DND-41 (cell line): ENCODE measurements at regions not wholly inside any gene's neighbourhood (a gene's known extent, or its start where the extent isn't known, plus 50 kb on each side); places are given as distances from the start of the nearest gene placed in this dataset.

Source experiments
- ATAC-seq: fragments of 200-7000 bp; cut with Tn5 transposase; 3 replicates; pipeline ENCODE4 v1.9.1; 2021; ENCODE audit warnings: low read depth; ENCODE audit not compliant: insufficient read depth
- DNase-seq: peaks from one replicate; pipeline ENCODE4 v3.0.0-alpha.2; 2020
- H2AFZ ChIP-seq: 2 replicates; pipeline ENCODE4 v1.6.0; 2012; ENCODE audit warnings: low read depth, low read length
- H3K27ac ChIP-seq: 2 replicates; pipeline ENCODE4 v1.5.1; 2012; ENCODE audit warnings: low read length, inconsistent platforms
- H3K27me3 ChIP-seq: fragments of 200-600 bp; sonication (generic); 2 replicates; pipeline ENCODE4 v1.6.0; 2012; ENCODE audit warnings: low read length, mild to moderate bottlenecking, inconsistent platforms; ENCODE audit not compliant: insufficient read depth, poor library complexity
- H3K36me3 ChIP-seq: 2 replicates; pipeline ENCODE4 v1.5.1; 2012; ENCODE audit warnings: low read length, inconsistent platforms; ENCODE audit not compliant: insufficient read depth
- H3K4me1 ChIP-seq: 2 replicates; pipeline ENCODE4 v1.5.1; 2012; ENCODE audit warnings: mild to moderate bottlenecking, low read length; ENCODE audit not compliant: insufficient read depth
- H3K4me2 ChIP-seq: 2 replicates; pipeline ENCODE4 v1.6.0; 2012; ENCODE audit warnings: mild to moderate bottlenecking, moderate library complexity, low read length, inconsistent platforms; ENCODE audit not compliant: insufficient read depth
- H3K4me3 ChIP-seq, 2 experiments: fragments of 200-600 bp in 1 of 2; shearing (Covaris generic) in 1 of 2; 2 replicates each; pipeline ENCODE4 v1.5.1; 2012 to 2016; ENCODE audit warnings: inconsistent platforms in 2 of 2, low read length in 2 of 2, mild to moderate bottlenecking in 2 of 2, low read depth in 1 of 2, moderate library complexity in 1 of 2
- H3K79me2 ChIP-seq: 2 replicates; pipeline ENCODE4 v1.6.0; 2012; ENCODE audit warnings: low read length, inconsistent platforms; ENCODE audit not compliant: insufficient read depth
- H3K9ac ChIP-seq: 2 replicates; pipeline ENCODE4 v1.6.0; 2012; ENCODE audit warnings: low read depth, mild to moderate bottlenecking, inconsistent platforms, low read length, moderate library complexity
- H3K9me3 ChIP-seq: 2 replicates; pipeline ENCODE4 v1.5.1; 2012; ENCODE audit warnings: low read length, moderate library complexity, mild to moderate bottlenecking, inconsistent platforms; ENCODE audit not compliant: insufficient read depth, severe bottlenecking
- H4K20me1 ChIP-seq: 2 replicates; pipeline ENCODE4 v1.6.0; 2012; ENCODE audit warnings: low read length; ENCODE audit not compliant: insufficient read depth
- EZH2 ChIP-seq: IDR thresholded peaks from 3 replicates; pipeline ENCODE4 v1.6.1; 2012; ENCODE audit warnings: borderline replicate concordance, low read depth, mild to moderate bottlenecking, moderate library complexity, low read length, inconsistent platforms; ENCODE audit not compliant: severe bottlenecking
- TF ChIP-seq, protein P1 (sequence below): IDR thresholded peaks from 2 replicates; pipeline ENCODE4 v1.5.1; 2012; ENCODE audit warnings: borderline replicate concordance, low read length, moderate library complexity, mild to moderate bottlenecking; ENCODE audit not compliant: poor library complexity, severe bottlenecking; ENCODE audit errors: extremely low read depth

- ATAC-seq (no peak), DNase-seq (no peak)
- H3K27me3 ChIP-seq, result no peaks in the 10 kb centered on the region
- H3K9ac ChIP-seq, result no peak overlapping the region
- no peaks in the 10 kb centered on the region for H3K9me3 ChIP-seq
- H3K79me2 ChIP-seq, result no peaks in the 10 kb centered on the region
- H2AFZ ChIP-seq, result no peak overlapping the region
- no peak overlapping the region for H3K4me2 ChIP-seq
- TF ChIP-seq, protein P1, sequence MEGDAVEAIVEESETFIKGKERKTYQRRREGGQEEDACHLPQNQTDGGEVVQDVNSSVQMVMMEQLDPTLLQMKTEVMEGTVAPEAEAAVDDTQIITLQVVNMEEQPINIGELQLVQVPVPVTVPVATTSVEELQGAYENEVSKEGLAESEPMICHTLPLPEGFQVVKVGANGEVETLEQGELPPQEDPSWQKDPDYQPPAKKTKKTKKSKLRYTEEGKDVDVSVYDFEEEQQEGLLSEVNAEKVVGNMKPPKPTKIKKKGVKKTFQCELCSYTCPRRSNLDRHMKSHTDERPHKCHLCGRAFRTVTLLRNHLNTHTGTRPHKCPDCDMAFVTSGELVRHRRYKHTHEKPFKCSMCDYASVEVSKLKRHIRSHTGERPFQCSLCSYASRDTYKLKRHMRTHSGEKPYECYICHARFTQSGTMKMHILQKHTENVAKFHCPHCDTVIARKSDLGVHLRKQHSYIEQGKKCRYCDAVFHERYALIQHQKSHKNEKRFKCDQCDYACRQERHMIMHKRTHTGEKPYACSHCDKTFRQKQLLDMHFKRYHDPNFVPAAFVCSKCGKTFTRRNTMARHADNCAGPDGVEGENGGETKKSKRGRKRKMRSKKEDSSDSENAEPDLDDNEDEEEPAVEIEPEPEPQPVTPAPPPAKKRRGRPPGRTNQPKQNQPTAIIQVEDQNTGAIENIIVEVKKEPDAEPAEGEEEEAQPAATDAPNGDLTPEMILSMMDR, result no peak
- H3K4me3 ChIP-seq, result no peak overlapping the region
- H3K4me1 ChIP-seq, result no peaks in the 10 kb centered on the region
- H4K20me1 ChIP-seq, result no peaks in the 10 kb centered on the region
- no peaks in the 10 kb centered on the region for H3K36me3 ChIP-seq
- no peak overlapping the region for H3K27ac ChIP-seq
Observed at GRCh38 chr2:42906111-42906556, 113.8 kb upstream of the HAAO start.

DNA sequence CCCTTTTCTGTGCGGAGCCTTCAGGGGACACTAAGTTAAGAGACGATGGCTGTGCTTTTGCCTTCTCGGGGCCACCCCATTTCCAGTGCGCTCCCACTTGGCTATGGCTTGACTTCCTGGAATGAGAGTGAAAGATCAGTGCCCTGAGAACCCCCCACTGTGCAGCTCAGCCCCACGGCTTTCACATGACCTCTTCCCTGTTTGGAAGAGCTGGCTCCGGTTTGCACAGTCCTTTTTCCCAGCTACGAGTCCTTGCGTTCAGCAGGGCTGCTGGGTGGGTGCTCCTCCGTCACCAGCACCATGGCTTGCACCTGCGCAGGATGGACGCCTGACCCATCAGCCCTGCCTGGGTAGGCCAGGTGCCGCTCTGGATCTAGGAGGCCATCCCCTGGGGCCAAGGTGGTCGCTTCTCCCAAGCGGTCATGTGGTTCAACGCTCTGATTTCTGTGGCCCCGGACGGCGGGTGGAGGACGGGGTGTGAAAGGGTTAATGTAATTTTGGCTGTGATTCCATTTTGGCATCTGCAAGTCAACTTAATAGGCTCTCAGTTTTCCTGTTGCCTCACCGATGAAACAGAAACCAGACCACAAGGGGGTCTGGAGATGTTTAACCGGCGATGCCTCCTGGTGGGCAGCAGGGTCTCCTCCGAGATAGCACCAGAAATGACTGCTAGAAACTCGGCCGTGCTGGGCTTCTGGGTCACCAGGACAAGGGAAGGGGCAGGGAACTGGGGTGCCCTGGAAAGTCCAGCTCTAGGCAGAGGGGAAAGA lies 113.1 kb upstream of the HAAO start:
- no peak overlapping the region for H3K4me2 ChIP-seq

GRCh38 chr2:42904576-42904876 lies 112.1 kb upstream of the HAAO start:
- no peak for TF ChIP-seq EZH2
- TF ChIP-seq, protein P1, result no peak
- H3K36me3 ChIP-seq, result no peaks in the 10 kb centered on the region
- no peak overlapping the region for H3K27ac ChIP-seq
- H3K9me3 ChIP-seq, result no peaks in the 10 kb centered on the region
- no peaks in the 10 kb centered on the region for H3K27me3 ChIP-seq
- no peak overlapping the region for H2AFZ ChIP-seq
- no peak overlapping the region for H3K4me3 ChIP-seq
- no peaks in the 10 kb centered on the region for H3K4me1 ChIP-seq
- no peak overlapping the region for H3K9ac ChIP-seq
- H3K79me2 ChIP-seq, result no peaks in the 10 kb centered on the region
- H3K4me2 ChIP-seq, result no peak overlapping the region
- no peak for DNase-seq
- no peaks in the 10 kb centered on the region for H4K20me1 ChIP-seq
- ATAC-seq, result no peak

More for the DNA sequence above, 113.1 kb upstream of the HAAO start:
- Histone ChIP-seq H3K79me2 (no peaks in the 10 kb centered on the region), H3K27me3 (no peaks in the 10 kb centered on the region), H3K27ac (no peak overlapping the region), H3K9ac (no peak overlapping the region), H4K20me1 (no peaks in the 10 kb centered on the region), H3K4me3 (no peak overlapping the region), H3K36me3 (no peaks in the 10 kb centered on the region), H2AFZ (no peak overlapping the region), H3K9me3 (no peaks in the 10 kb centered on the region), H3K4me1 (no peaks in the 10 kb centered on the region)
- no peak for DNase-seq
- ATAC-seq, result no peak
- TF ChIP-seq EZH2, result no peak
- TF ChIP-seq, protein P1, result no peak
